Mesothelial cell of epicardium (in vitro differentiated cells): ENCODE measurements at regions not wholly inside any gene's neighbourhood (a gene's known extent, or its start where the extent isn't known, plus 50 kb on each side); places are given as distances from the start of the nearest gene placed in this dataset.

ENCODE experiments used
- DNase-seq, 2 experiments: peaks; one replicate each; pipeline ENCODE4 v3.0.0; 2021; ENCODE audit warnings: low spot score in 2 of 2; ENCODE audit not compliant: unreplicated experiment in 2 of 2
- H3K27ac Mint-ChIP-seq: 2 replicates; pipeline ENCODE4 v1.8.0; 2021; ENCODE audit warnings: mixed read lengths
- H3K27me3 Mint-ChIP-seq: 2 replicates; pipeline ENCODE4 v1.8.0; 2021; ENCODE audit warnings: low read depth, mixed read lengths
- H3K36me3 Mint-ChIP-seq: 2 replicates; pipeline ENCODE4 v1.8.0; 2021; ENCODE audit warnings: mixed read lengths
- H3K4me1 Mint-ChIP-seq: 2 replicates; pipeline ENCODE4 v1.8.0; 2021; ENCODE audit warnings: mixed read lengths
- H3K4me3 Mint-ChIP-seq: 2 replicates; pipeline ENCODE4 v1.8.0; 2021; ENCODE audit warnings: mild to moderate bottlenecking, moderate library complexity, mixed read lengths
- H3K9me3 Mint-ChIP-seq: 2 replicates; pipeline ENCODE4 v1.8.0; 2021; ENCODE audit warnings: mixed read lengths
- CTCF ChIP-seq: fragments of 200-600 bp; sonication (generic); IDR thresholded peaks from one replicate; pipeline ENCODE4 v1.5.0; 2021; ENCODE audit warnings: antibody characterized with exemption; ENCODE audit not compliant: unreplicated experiment

DNA sequence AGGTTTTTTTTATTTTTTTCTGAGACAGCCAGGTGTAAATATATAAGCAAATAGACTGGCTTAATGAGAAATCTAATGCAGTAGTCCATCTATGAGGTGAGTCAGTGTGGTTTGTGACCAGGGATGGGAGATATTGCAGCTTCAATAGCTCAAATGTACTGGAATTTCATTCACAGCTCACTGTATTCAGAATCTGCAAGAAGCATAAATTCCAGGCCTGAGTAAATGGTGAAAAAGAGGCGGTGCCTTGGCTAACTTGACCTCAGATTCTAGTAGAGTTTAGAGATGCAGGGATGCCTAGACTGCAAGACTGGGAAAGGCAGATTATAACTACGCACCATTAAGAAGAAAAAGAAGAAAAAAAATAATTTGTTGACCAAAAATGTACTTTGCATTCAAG lies 151.9 kb upstream of the SMC2 start:
- Mint-ChIP-seq H3K36me3 (no peaks in the 10 kb centered on the region), H3K27ac (no peak overlapping the region), H3K4me3 (no peak overlapping the region), H3K9me3 (no peaks in the 10 kb centered on the region), H3K4me1 (no peaks in the 10 kb centered on the region), H3K27me3 (peaks cover 3% of the 10 kb centered on the region)
- DNase-seq = no peak
- TF ChIP-seq CTCF = no peak

GRCh38 chr9:103942651-103943050 lies 151.5 kb upstream of the SMC2 start:
- no peaks in the 10 kb centered on the region for H3K4me1 Mint-ChIP-seq
- H3K27ac Mint-ChIP-seq = no peak overlapping the region
- no peaks in the 10 kb centered on the region for H3K36me3 Mint-ChIP-seq
- no peak for DNase-seq
- peaks cover 3% of the 10 kb centered on the region for H3K27me3 Mint-ChIP-seq
- no peak for TF ChIP-seq CTCF
- H3K9me3 Mint-ChIP-seq = no peaks in the 10 kb centered on the region
- no peak overlapping the region for H3K4me3 Mint-ChIP-seq

- Mint-ChIP-seq H3K36me3 (no peaks in the 10 kb centered on the region), H3K4me3 (no peak overlapping the region), H3K27me3 (no peaks in the 10 kb centered on the region), H3K4me1 (no peaks in the 10 kb centered on the region), H3K27ac (no peak overlapping the region), H3K9me3 (no peaks in the 10 kb centered on the region)
- DNase-seq = no peak
- TF ChIP-seq CTCF = no peak
Observed at GRCh38 chr9:103949096-103949495, 145.0 kb upstream of the SMC2 start.

- peaks cover 14% of the 10 kb centered on the region for H3K9me3 Mint-ChIP-seq
- no peaks in the 10 kb centered on the region for H3K4me1 Mint-ChIP-seq
- H3K27ac Mint-ChIP-seq = no peak overlapping the region
- no peaks in the 10 kb centered on the region for H3K36me3 Mint-ChIP-seq
- no peak overlapping the region for H3K4me3 Mint-ChIP-seq
- DNase-seq = no peak
- H3K27me3 Mint-ChIP-seq = no peaks in the 10 kb centered on the region
- TF ChIP-seq CTCF = no peak
Observed at GRCh38 chr9:103977163-103977562, 116.9 kb upstream of the SMC2 start.

- no peak for TF ChIP-seq CTCF
- Mint-ChIP-seq H3K9me3 (peaks cover 5% of the 10 kb centered on the region), H3K4me3 (no peak overlapping the region), H3K27me3 (no peaks in the 10 kb centered on the region), H3K36me3 (no peaks in the 10 kb centered on the region), H3K4me1 (no peaks in the 10 kb centered on the region), H3K27ac (no peak overlapping the region)
- no peak for DNase-seq
Observed at GRCh38 chr9:103978396-103978795, 115.7 kb upstream of the SMC2 start.

- no peak for TF ChIP-seq CTCF
- H3K27ac Mint-ChIP-seq = no peak overlapping the region
- H3K4me1 Mint-ChIP-seq = no peaks in the 10 kb centered on the region
- peaks cover 5% of the 10 kb centered on the region for H3K9me3 Mint-ChIP-seq
- H3K4me3 Mint-ChIP-seq = no peak overlapping the region
- DNase-seq = no peak
- no peaks in the 10 kb centered on the region for H3K27me3 Mint-ChIP-seq
- no peaks in the 10 kb centered on the region for H3K36me3 Mint-ChIP-seq
Observed at GRCh38 chr9:103981912-103982311, 112.2 kb upstream of the SMC2 start.
